HG03575 (cell line): ENCODE measurements at regions not wholly inside any gene's neighbourhood (a gene's known extent, or its start where the extent isn't known, plus 50 kb on each side); places are given as distances from the start of the nearest gene placed in this dataset.

ENCODE experiments used
- ATAC-seq: cut with Tn5 transposase; IDR thresholded peaks from one replicate; pipeline ENCODE4 v1.9.1; 2021; ENCODE audit not compliant: unreplicated experiment, insufficient number of reproducible peaks, low FRiP score; ENCODE audit errors: extremely low read depth

DNA sequence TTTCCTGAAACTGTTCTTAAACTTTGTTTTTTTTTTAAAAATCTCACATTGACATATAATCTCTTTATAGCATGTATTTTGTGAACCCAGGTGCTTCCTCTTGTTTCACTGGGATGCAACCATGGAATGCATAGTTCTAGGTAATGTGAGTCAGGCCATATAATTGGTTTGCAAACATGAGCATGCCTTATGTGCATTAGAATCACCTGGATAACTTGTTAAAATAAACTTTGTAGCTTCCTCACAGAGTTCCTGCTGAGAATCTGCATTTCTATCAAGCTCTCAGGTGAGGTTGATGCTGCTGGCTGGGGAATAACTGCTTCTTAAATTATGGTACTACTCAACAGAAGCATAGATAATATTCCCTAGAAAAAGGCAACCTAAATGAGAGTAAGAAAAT is 940.3 kb upstream of the LCORL start:
- no peak for ATAC-seq

DNA sequence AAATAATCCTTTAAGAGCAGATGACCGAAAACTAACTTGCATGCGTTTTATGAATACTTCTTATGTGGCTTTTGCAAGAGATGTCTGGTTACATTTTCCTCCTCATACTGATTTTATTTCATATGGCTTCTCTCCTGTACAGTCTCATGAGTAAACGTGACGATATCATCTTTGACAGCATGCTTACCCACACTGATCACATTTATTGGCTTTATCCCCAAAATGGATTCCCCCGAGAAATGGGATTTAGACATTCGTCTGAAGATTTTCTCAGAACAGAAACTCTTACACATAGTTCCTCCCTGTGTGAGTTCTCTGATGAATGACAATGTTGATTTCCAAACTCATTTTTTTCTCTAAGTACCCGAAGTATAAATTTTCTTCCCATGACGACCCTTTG is 939.7 kb upstream of the LCORL start:
- ATAC-seq = no peak

DNA sequence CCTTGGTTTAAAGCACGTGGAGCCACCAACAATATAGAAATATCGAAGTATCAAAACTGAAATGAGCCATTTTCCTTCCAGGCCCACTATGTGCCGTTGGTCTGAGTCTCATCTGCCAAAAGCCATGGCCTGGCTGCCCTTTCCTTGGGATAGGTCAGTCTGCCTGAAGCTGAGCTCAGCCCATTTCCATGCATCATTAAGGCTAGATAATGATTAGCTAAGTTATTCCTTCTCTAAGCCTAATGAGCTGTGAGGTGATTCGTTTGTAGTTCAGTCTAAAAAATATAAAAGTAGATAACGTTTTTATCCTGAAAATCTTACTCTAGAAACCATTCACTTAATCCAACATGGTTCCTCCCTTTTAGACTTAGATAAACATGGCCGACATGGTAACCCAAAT is 936.2 kb upstream of the LCORL start:
- ATAC-seq = no peak

DNA sequence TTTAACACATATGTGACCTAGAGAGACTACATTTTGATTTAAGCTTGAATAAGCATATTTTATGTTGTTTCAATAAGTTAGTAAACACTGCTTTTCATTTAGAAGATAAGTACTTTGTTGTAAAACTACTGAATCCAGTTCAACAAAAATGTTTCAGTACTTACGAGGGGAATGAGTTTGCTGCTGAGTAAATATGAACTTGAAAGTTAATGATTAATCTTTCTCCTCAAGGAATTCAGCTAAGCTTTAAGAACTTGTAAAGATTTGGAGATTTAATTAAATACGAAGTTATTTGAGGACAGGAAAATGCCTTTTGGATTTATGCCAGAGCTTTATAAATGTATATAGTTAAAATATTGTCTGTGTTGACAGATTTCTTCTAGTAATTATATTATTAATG is 933.0 kb upstream of the LCORL start:
- no peak for ATAC-seq

DNA sequence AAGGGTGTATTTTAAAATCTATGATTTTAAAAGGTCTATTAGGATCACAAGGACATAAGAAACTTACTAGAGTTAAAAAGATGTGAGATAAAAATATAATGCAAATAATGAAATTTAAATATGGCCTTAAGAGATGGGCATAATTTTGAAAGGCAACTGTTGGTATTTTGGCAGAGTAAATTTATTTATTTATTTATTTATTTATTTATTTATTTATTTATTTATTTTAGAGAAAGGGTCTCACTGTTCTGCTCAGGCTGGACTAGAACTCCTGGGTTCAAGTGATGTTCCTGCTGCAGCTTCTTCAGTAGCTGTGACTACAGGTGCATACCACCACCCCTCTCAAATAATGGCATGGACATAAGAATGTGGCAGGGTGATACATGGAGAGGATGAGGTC is 932.1 kb upstream of the LCORL start:
- no peak for ATAC-seq

DNA sequence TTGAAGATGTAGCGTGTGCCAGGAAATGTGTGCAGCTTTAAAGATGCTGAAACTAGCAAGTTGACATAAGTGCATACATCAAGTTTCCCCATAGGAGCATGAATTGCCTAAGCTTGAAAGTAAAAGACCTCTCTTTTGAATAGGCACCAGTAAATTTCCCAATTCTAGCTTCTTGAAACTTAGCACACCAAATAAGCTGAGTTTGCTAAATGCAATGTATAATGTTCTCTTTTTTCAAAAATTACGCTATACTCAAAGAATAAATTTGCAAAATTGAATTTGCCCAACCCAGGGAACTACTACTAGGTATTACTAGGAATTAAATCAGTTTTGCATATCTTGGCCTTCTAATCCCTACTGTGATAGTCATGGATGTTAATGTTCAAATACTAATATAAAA is 923.9 kb upstream of the LCORL start:
- ATAC-seq = no peak

DNA sequence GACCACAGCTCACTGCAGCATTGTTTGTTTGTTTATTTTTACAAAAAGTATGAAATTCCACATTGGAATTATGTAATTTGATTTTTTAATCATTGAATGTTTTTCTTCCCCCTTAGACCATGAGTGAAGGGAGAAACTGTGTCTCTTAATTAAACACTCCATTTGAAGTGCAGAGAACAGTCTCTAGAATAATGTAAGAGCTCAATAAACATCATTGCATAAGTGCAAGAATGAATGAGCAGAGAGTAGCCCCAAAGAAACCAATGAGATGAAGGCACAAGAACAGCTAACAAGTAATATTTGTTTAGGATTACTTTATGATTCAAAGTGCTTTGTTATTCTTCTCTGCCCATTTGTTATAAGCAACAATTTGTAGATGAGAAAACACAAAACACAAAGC is 921.3 kb upstream of the LCORL start:
- ATAC-seq = no peak

DNA sequence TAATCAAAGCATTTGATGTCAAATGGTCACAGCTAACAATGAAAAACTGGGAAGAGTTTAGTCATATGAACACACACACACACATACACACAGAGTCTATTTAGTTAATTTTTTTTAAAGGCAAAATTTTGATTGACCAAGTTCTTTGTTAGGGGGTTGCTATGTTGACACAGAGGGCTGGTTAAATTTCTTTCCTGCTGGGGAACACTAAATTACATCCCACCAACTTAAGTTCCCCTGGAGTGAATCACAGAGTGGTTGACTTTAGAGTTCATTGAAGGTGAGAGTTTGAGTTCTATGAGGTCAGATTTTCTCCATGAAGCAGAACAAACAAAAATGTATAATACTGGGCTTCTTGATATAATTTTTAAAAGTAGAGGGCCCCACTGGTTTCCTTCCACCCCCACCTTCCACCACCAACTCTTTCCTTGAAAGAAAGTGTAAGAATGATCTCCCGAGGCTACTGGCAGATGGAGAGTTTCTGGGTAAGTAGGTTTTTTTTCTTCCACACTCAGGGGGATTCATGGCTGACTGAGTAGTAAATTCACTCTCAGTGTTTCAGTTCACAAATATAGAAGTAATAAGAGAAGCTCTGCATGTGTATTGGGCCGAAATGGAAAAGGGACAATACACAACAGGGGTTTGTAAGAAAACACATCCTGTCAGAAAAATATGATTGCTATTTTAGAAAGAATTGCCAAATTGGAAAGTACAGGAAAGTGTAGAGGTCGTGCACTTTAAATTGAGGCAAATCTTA is 917.0 kb upstream of the LCORL start:
- ATAC-seq = no peak

DNA sequence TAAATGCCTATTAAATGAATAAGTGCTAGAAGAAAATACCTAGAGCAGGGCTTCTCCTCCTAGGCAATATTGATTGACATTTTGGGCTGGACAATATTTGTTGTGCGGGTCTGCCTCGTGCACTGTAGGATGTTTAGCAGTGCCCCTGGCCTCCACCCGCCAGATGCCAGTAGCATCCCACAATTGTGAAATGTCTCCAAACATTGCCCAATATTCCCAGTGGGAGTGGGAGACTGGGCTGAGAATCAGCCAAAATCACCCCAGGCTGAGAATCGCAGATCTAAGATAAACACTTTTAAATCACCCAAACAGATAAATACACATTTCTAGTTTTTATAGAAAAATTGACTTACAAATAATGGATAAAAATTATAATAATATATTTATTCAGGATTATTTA is 916.2 kb upstream of the LCORL start:
- ATAC-seq = no peak

DNA sequence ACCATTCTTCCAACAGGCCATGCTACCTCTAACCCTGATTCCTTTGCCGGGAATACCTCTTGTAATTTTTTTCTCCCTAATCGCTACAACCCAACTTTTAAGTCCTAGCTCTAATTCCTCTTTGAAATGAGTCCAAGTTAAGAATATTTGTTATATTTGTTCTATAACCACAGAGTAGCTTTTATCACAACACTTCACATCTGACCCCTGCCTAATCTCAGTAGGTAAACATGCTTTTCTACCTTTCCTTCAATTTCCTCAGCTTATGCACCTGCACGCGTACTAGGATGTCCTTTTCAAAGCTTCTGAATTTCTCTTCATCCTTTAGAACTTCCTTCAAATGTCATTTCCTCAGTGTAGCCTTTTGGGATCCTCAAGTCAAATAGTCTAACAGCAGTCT is 915.5 kb upstream of the LCORL start:
- ATAC-seq = no peak

DNA sequence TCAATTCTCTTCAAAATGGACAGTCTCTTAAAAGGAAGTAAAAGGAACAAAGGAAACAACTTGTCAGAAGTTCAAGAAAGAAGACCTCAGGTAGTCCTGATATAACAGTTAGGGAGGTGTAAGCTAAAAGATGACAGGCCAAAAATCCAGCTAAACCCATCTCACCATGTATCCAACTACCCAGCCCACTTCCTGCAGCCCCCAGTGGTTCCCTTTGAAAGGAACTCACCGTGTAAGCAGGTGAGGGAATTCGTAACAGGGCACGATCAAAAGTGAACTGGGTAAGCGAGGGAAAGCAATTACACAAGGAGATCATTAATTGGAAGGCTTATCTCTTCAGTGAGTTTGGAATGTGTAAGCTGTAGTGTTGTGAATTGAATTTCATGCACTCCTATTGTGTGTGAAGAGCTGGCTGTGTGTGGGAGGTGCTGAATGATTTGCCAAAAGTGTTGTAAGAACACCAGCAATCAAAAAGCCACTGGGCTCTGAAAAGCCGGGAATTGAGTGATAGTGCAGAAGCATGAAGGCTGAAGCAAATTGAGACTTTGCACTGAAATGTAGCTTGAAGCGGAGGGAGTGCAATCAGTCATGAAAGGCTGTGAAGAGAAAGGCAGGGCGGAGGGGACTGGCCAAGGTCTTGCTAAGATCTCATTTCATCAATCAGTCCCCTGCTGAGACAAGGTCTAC is 914.2 kb upstream of the LCORL start:
- ATAC-seq = no peak

DNA sequence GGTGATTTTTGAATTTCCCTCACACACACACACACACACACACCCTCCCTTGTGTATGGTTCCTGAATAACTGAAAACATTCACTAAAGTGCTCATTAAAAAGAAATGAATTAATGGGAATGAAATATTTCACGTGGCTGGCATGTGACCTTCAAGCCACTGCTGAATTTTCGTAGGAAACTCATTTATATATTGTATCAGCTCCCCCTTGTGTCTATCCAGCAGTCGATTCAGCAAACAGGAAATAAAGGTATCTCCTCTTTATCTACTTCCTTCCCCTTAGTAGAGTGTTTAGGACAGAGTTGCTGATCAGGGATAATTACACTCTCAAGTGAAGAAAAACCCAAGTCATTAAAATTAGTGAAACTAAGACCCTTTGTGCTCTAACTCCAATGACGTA is 912.6 kb upstream of the LCORL start:
- no peak for ATAC-seq

DNA sequence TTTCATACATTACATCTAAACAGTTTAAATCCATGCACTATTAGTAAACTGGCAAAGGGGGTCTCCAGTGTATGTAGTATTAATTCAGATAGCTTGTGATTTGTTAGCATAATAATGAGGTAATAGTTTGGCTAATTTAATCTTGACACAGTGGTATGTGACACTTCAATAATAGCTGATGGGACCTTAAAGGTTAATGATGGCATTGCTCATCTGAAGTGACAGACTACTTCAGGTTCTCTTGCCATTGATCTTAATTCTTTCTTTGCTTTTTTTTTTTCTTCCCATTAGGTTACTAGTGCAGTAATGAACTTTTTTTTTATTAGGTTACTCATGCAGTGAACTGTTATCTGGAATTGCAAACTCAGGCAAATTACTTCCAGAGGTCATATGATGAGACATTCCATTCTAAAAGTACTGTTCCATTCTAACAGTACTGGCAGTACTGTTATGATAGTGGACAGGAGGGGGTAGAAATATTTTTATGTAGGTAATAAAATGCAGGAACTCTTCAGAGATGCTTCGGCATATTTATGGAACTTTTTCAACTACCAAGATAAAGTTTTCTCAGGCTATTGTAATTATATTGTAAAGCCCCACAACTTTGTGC is 911.3 kb upstream of the LCORL start:
- no peak for ATAC-seq

DNA sequence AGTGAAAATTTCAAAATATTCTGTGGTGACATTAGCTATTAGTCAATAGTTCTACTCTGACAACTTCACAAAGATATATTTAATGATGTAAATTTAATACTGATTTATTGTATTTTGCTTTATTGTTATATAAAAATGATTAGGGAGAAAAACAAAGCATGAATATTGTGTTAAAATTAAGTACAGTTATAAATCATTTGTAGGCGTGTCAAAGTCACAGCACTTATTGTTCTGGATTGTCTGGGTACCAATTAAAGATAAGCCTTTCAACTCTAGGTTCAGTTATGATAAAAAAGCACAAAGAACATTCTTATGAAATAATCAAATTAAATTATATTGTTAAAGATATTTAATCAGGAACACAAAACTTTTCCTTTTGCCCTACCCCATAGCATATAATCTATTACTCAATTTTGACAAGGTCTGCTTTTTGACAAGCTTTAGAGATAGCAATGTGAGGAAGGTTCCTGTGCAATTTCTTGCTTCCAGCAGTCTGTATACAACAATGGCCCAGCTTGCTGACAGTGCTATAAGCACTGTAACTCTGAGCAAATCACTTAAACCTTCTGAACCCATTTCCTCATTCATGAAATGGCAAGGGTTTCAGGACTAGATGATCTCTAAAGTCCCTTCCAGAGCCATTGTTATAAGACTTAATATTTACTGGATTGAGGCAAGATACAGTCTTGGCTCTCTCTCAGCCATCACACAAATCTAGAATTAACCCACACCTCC is 910.3 kb upstream of the LCORL start:
- ATAC-seq = no peak

DNA sequence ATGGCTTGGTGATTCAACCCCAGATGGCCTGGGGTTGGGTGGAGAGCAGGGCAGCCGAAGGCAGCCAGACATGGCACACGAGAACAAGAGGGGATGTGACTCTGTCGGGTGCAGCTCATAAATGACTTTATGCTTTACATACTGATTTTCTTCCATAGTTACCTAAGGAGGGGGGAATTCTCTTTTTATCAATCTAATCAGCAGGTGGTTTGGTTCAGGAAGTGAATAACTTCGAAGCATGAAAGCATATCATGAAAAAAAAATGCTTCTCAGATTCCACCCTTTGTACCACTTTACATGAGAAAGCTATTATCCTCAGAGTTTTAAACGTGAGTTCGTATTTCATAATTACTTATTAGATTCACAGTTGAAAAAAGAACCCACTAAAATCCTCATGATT is 908.9 kb upstream of the LCORL start:
- ATAC-seq = no peak

DNA sequence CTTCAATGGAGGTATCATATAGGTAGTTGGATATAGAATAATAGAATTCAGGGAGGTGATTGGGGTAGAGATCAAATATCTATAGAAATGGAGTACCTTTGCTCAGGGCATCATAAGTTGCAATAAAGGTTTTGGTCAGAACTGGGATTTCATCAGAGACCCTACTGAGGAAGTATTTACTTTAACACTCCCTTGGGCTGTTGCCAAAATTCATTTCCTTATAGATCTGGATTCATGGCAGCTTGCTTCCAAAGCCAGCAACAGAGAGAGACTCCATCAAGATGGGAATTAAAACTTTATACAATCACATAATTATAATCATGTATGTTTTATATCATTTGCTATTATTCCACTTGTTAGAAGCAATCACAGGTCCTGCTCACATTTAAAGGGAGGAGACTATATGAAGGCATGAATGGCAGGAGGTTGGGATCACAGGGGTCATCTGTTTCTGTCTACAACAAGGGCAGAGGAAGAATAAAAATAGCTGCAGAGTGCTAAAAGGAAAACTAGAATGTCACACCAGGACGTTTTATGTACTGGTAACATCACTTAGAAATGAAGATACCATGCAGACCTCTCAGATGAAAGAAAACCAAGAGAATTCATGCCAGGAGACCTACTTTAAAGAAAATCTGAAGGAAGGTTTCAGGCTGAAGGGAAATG is 902.1 kb upstream of the LCORL start:
- no peak for ATAC-seq

DNA sequence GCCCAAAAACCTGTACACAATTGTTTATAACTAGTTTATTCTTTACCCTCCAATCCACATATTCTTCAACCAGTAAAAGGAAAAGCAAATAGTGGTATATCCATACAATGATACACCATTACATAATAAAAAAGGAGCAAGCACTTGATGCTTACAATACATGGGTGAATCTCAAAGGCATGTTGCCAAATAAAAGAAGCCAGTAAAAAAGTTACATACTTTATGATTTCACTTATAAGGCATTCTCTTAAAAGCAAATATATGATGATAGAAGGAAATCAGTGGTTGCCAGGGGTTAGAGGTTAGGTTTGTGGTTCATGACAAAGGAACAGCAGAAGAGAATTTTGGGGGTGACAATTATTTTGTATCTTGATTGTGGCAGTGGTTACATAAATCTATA is 896.1 kb upstream of the LCORL start:
- no peak for ATAC-seq

DNA sequence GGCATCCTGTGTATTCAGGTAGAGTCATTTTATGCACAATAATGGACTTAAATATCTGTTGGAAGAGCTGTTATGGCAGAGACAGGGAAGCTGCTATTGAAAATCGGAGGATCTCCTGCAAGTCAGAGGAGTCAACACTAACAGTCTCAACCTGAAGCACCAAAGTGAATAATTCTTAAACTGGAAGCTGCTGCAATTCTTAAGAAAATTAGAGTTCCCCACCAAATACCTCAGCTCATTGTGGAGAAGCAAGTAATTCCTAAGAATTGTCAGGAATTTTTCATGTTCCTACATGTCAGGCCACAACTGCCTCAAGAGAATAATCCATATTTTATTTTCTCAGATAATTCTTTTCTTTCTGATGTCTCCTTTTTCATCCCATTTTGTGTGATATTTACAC is 892.6 kb upstream of the LCORL start:
- no peak for ATAC-seq

DNA sequence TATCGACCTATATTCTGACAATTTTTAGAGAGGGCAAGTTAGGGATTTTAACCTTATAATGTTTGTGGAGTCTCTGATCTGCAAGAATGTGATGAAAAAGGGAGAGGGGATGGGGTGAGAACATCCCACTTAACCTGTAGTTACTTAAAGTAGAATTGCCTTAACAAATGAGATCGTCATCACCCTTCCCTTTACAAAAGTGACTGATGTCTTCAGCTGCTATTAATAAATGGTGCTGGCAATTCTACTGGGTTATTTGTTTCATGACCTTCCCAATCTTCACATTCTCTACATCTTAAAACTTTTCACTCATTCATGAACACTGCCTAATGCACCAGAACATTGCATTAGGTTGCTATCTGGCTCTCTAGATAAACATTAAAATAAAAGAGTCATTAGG is 873.4 kb upstream of the LCORL start:
- no peak for ATAC-seq
